ENCODE measurements at regions not wholly inside any gene's neighbourhood (a gene's known extent, or its start where the extent isn't known, plus 50 kb on each side); places are given as distances from the start of the nearest gene placed in this dataset.

GRCh38 chr16:65280845-65281512, 159.1 kb upstream of the CDH11 start:
- TF ChIP-seq TEAD4 (IDR thresholded peaks at IDR 0.05) (no peak), EP300 (IDR thresholded peaks at IDR 0.05; ENCODE audit: borderline replicate concordance) (no peak), EGR1 (IDR thresholded peaks at IDR 0.05) (no peak)

Measured in Ishikawa (cell line).